ENCODE measurements at regions not wholly inside any gene's neighbourhood (a gene's known extent, or its start where the extent isn't known, plus 50 kb on each side); places are given as distances from the start of the nearest gene placed in this dataset.
"Not testable (repeated sequence)": the region's sequence is repeated elsewhere in the genome, so short reads cannot be mapped to it uniquely, and the experiment has no call there.

DNA sequence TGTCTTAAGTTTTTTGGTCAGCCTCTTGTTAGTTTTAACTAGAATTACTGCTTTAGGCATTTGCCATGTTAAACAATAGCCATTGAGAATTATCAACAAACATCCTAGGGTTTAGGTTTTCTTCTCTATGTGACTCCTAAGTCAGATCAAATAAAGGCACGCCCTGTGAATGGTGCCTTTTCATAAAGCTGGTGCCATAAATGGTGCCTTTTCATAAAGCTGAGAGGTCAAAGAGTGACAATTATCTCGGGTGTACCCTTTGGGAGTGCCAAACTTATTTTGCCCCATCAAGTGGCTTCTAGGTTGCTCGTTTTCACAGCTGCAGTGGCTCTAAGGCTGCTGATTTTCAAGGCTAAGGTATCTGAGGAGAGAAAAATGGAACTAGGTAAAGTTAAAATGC lies 391.6 kb downstream of the DMRTA1 start:
- Mint-ChIP-seq H3K36me3 (ENCODE audit: low read depth) (no peaks in the 10 kb centered on the region), H3K27ac (ENCODE audit: unreplicated experiment) (no peak overlapping the region), H3K9me3 (ENCODE audit: low read depth) (no peaks in the 10 kb centered on the region), H3K4me3 (ENCODE audit: unreplicated experiment) (no peak overlapping the region), H3K27me3 (ENCODE audit: low read depth) (peaks cover 12% of the 10 kb centered on the region), H3K4me1 (ENCODE audit: low read depth) (no peaks in the 10 kb centered on the region)
- TF ChIP-seq, protein P1, sequence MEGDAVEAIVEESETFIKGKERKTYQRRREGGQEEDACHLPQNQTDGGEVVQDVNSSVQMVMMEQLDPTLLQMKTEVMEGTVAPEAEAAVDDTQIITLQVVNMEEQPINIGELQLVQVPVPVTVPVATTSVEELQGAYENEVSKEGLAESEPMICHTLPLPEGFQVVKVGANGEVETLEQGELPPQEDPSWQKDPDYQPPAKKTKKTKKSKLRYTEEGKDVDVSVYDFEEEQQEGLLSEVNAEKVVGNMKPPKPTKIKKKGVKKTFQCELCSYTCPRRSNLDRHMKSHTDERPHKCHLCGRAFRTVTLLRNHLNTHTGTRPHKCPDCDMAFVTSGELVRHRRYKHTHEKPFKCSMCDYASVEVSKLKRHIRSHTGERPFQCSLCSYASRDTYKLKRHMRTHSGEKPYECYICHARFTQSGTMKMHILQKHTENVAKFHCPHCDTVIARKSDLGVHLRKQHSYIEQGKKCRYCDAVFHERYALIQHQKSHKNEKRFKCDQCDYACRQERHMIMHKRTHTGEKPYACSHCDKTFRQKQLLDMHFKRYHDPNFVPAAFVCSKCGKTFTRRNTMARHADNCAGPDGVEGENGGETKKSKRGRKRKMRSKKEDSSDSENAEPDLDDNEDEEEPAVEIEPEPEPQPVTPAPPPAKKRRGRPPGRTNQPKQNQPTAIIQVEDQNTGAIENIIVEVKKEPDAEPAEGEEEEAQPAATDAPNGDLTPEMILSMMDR (IDR thresholded peaks at IDR 0.05), result no peak
- DNase-seq (ENCODE audit: low spot score), result no peak

DNA sequence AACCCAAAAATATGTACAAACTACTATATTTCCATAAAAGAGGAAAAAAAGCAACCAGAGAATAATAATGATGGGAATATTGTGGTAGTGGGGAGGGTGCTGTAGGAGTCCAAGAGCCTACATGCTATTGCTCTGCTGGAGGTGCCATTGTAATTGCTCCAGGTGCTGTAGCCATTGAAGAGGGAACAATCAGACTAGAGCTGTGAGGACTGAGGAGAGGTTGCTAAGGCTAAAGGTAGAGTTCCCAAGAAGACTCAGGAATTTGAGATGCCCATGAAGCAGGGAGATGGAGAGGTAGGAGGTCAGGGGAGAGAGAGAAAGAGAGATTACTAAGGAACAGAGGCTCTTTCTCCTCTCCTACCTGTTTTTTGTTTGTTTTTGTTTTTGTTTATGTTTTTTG lies 394.0 kb downstream of the DMRTA1 start:
- H3K36me3 Mint-ChIP-seq (ENCODE audit: low read depth), result no peaks in the 10 kb centered on the region

DNA sequence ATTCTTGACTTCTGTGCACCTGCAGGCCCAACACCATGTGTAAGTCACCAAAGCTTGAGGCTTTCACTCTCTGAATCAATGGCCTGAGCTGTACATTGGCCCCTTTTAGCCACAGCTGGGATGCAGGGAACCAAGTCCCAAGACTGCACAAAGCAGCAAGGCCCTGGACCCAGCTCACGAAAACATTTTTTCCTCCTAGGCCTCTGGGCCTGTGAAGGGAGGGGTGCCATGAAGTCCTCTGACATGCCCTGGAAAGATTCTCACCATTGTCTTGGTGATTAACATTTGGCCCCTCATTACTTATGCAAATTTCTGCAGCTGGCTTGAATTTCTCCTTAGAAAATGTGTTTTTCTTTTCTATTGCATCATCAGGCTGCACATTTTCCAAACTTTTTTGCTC lies 398.6 kb downstream of the DMRTA1 start:
- not testable (repeated sequence) for H3K27ac Mint-ChIP-seq (ENCODE audit: unreplicated experiment); H3K4me1 Mint-ChIP-seq (ENCODE audit: low read depth); H3K36me3 Mint-ChIP-seq (ENCODE audit: low read depth); H3K4me3 Mint-ChIP-seq (ENCODE audit: unreplicated experiment); DNase-seq (ENCODE audit: low spot score); H3K27me3 Mint-ChIP-seq (ENCODE audit: low read depth)
- H3K9me3 Mint-ChIP-seq (ENCODE audit: low read depth), result peaks cover 29% of the 10 kb centered on the region

More for the DNA sequence above, 394.0 kb downstream of the DMRTA1 start:
- TF ChIP-seq, protein P1 (IDR thresholded peaks at IDR 0.05), result no peak
- Mint-ChIP-seq H3K27ac (ENCODE audit: unreplicated experiment) (no peak overlapping the region), H3K27me3 (ENCODE audit: low read depth) (peaks cover 12% of the 10 kb centered on the region), H3K4me3 (ENCODE audit: unreplicated experiment) (no peak overlapping the region), H3K4me1 (ENCODE audit: low read depth) (no peaks in the 10 kb centered on the region), H3K9me3 (ENCODE audit: low read depth) (peaks cover 5% of the 10 kb centered on the region)
- DNase-seq (ENCODE audit: low spot score), result no peak

GRCh38 chr9:22855980-22856379 lies 409.4 kb downstream of the DMRTA1 start:
- no peak overlapping the region for H3K27ac Mint-ChIP-seq (ENCODE audit: unreplicated experiment)
- H3K4me3 Mint-ChIP-seq (ENCODE audit: unreplicated experiment), result no peak overlapping the region
- TF ChIP-seq, protein P1 (IDR thresholded peaks at IDR 0.05), result no peak
- no peak for DNase-seq (ENCODE audit: low spot score)
- peaks cover 20% of the 10 kb centered on the region for H3K9me3 Mint-ChIP-seq (ENCODE audit: low read depth)
- H3K4me1 Mint-ChIP-seq (ENCODE audit: low read depth), result no peaks in the 10 kb centered on the region
- H3K27me3 Mint-ChIP-seq (ENCODE audit: low read depth), result no peaks in the 10 kb centered on the region
- no peaks in the 10 kb centered on the region for H3K36me3 Mint-ChIP-seq (ENCODE audit: low read depth)

GRCh38 chr9:22857316-22857715 lies 410.7 kb downstream of the DMRTA1 start:
- H3K27me3 Mint-ChIP-seq (ENCODE audit: low read depth), result no peaks in the 10 kb centered on the region
- H3K4me3 Mint-ChIP-seq (ENCODE audit: unreplicated experiment), result no peak overlapping the region
- no peaks in the 10 kb centered on the region for H3K36me3 Mint-ChIP-seq (ENCODE audit: low read depth)
- DNase-seq (ENCODE audit: low spot score), result no peak
- no peaks in the 10 kb centered on the region for H3K4me1 Mint-ChIP-seq (ENCODE audit: low read depth)
- H3K27ac Mint-ChIP-seq (ENCODE audit: unreplicated experiment), result no peak overlapping the region
- peaks cover 25% of the 10 kb centered on the region for H3K9me3 Mint-ChIP-seq (ENCODE audit: low read depth)
- TF ChIP-seq, protein P1 (IDR thresholded peaks at IDR 0.05), result no peak

DNA sequence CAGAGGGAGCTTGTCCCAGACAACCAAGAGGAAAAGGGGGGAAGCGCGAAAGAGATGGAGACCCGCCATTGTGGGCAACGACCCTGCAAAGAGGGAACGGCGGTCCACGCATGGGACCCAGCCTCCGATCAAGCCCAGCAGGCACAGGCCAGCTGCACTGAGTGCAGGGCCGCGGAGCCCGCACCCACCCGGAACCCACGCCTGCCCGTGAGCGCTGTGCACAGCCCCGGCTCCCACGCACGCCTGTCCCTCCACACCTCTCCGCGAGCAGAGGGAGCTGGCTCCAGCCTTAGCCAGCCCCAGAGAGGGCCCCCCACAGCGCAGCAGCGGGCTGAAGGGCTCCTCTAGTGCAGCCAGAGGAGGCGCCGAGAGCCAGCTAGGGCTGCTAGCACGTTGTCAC lies 416.5 kb downstream of the DMRTA1 start:
- Mint-ChIP-seq H3K27me3 (ENCODE audit: low read depth) (no peaks in the 10 kb centered on the region), H3K4me3 (ENCODE audit: unreplicated experiment) (no peak overlapping the region), H3K36me3 (ENCODE audit: low read depth) (no peaks in the 10 kb centered on the region), H3K4me1 (ENCODE audit: low read depth) (no peaks in the 10 kb centered on the region), H3K27ac (ENCODE audit: unreplicated experiment) (no peak overlapping the region), H3K9me3 (ENCODE audit: low read depth) (peaks cover 30% of the 10 kb centered on the region)
- DNase-seq (ENCODE audit: low spot score), result peak; percentile 88
- TF ChIP-seq, protein P1 (IDR thresholded peaks at IDR 0.05), result no peak
